HG03354 (cell line): ENCODE measurements at regions not wholly inside any gene's neighbourhood (a gene's known extent, or its start where the extent isn't known, plus 50 kb on each side); places are given as distances from the start of the nearest gene placed in this dataset.
"Not testable (repeated sequence)": the region's sequence is repeated elsewhere in the genome, so short reads cannot be mapped to it uniquely, and the experiment has no call there.

ENCODE experiments used
- ATAC-seq: cut with Tn5 transposase; IDR thresholded peaks from one replicate; pipeline ENCODE4 v1.9.1; 2021; ENCODE audit warnings: mild to moderate bottlenecking; ENCODE audit not compliant: unreplicated experiment, poor library complexity, severe bottlenecking

- no peak for ATAC-seq
Measured at GRCh38 chr4:22573198-22573597, 57.3 kb upstream of the ADGRA3 start.

GRCh38 chr4:22573641-22574040, 57.8 kb upstream of the ADGRA3 start:
- ATAC-seq: no peak

- ATAC-seq: no peak
Measured at GRCh38 chr4:22574424-22574823, 58.6 kb upstream of the ADGRA3 start.

- no peak for ATAC-seq
Measured at GRCh38 chr4:22574880-22575279, 59.0 kb upstream of the ADGRA3 start.

- ATAC-seq: no peak
Measured at GRCh38 chr4:22587253-22587652, 71.4 kb upstream of the ADGRA3 start.

- ATAC-seq: no peak
Measured at GRCh38 chr4:22593933-22594332, 78.1 kb upstream of the ADGRA3 start.

- peak; percentile 78 for ATAC-seq
Measured at GRCh38 chr4:22595684-22596083, 79.8 kb upstream of the ADGRA3 start.

GRCh38 chr4:22596409-22596808, 80.5 kb upstream of the ADGRA3 start:
- ATAC-seq: no peak

GRCh38 chr4:22597471-22597870, 81.6 kb upstream of the ADGRA3 start:
- ATAC-seq: no peak

- ATAC-seq: not testable (repeated sequence)
Measured at GRCh38 chr4:22598113-22599047, 82.5 kb upstream of the ADGRA3 start.

GRCh38 chr4:22599228-22599928, 83.5 kb upstream of the ADGRA3 start:
- not testable (repeated sequence) for ATAC-seq

- not testable (repeated sequence) for ATAC-seq
Measured at GRCh38 chr4:22599929-22600432, 84.1 kb upstream of the ADGRA3 start.

GRCh38 chr4:22601638-22602037, 85.8 kb upstream of the ADGRA3 start:
- ATAC-seq: not testable (repeated sequence)

- peak; percentile 98 for ATAC-seq
Measured at GRCh38 chr4:22607382-22607781, 85.4 kb upstream of the GBA3 start.

- not testable (repeated sequence) for ATAC-seq
Measured at GRCh38 chr4:22609951-22610525, 82.7 kb upstream of the GBA3 start.

- no peak for ATAC-seq
Measured at GRCh38 chr4:22614114-22614513, 78.6 kb upstream of the GBA3 start.

GRCh38 chr4:22616516-22616915, 76.2 kb upstream of the GBA3 start:
- ATAC-seq: no peak

- not testable (repeated sequence) for ATAC-seq
Measured at GRCh38 chr4:22620144-22620543, 72.6 kb upstream of the GBA3 start.

- not testable (repeated sequence) for ATAC-seq
Measured at GRCh38 chr4:22621970-22622369, 70.8 kb upstream of the GBA3 start.

- not testable (repeated sequence) for ATAC-seq
Measured at GRCh38 chr4:22624002-22624401, 68.7 kb upstream of the GBA3 start.
